HG02852 (cell line): ENCODE measurements at regions not wholly inside any gene's neighbourhood (a gene's known extent, or its start where the extent isn't known, plus 50 kb on each side); places are given as distances from the start of the nearest gene placed in this dataset.

ENCODE experiments used
- ATAC-seq: cut with Tn5 transposase; IDR thresholded peaks from one replicate; pipeline ENCODE4 v1.9.1; 2021; ENCODE audit warnings: mild to moderate bottlenecking, moderate library complexity; ENCODE audit not compliant: unreplicated experiment

- no peak for ATAC-seq
Observed at GRCh38 chr2:103660519-103660918, 898.7 kb downstream of the TMEM182 start.

- no peak for ATAC-seq
Observed at GRCh38 chr2:103660947-103661346, 899.1 kb downstream of the TMEM182 start.

GRCh38 chr2:103664690-103665089 is 902.9 kb downstream of the TMEM182 start:
- ATAC-seq, result no peak

- no peak for ATAC-seq
Observed at GRCh38 chr2:103667335-103667884, 905.6 kb downstream of the TMEM182 start.

GRCh38 chr2:103669531-103669930 is 907.7 kb downstream of the TMEM182 start:
- no peak for ATAC-seq
